ENCODE measurements at regions not wholly inside any gene's neighbourhood (a gene's known extent, or its start where the extent isn't known, plus 50 kb on each side); places are given as distances from the start of the nearest gene placed in this dataset.

GRCh38 chr21:27244776-27245175 is 277.9 kb upstream of the ADAMTS5 start:
- Mint-ChIP-seq H3K27ac (no peak overlapping the region), H3K27me3 (no peaks in the 10 kb centered on the region), H3K4me3 (no peak overlapping the region), H3K36me3 (ENCODE audit: low read depth) (no peaks in the 10 kb centered on the region), H3K4me1 (no peaks in the 10 kb centered on the region), H3K9me3 (peaks cover 6% of the 10 kb centered on the region)
- TF ChIP-seq, protein P1, sequence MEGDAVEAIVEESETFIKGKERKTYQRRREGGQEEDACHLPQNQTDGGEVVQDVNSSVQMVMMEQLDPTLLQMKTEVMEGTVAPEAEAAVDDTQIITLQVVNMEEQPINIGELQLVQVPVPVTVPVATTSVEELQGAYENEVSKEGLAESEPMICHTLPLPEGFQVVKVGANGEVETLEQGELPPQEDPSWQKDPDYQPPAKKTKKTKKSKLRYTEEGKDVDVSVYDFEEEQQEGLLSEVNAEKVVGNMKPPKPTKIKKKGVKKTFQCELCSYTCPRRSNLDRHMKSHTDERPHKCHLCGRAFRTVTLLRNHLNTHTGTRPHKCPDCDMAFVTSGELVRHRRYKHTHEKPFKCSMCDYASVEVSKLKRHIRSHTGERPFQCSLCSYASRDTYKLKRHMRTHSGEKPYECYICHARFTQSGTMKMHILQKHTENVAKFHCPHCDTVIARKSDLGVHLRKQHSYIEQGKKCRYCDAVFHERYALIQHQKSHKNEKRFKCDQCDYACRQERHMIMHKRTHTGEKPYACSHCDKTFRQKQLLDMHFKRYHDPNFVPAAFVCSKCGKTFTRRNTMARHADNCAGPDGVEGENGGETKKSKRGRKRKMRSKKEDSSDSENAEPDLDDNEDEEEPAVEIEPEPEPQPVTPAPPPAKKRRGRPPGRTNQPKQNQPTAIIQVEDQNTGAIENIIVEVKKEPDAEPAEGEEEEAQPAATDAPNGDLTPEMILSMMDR (IDR thresholded peaks at IDR 0.05): no peak
- intact Hi-C loops (cut with micrococcal nuclease): no loop called here
- CTCF ChIA-PET: no interaction called here
- ATAC-seq (ENCODE audit: low read depth) (no peak), DNase-seq (no peak)
- POLR2A ChIA-PET: no interaction called here

GRCh38 chr21:27244352-27244751 is 277.5 kb upstream of the ADAMTS5 start:
- DNase-seq (no peak), ATAC-seq (ENCODE audit: low read depth) (no peak)
- TF ChIP-seq, protein P1 (IDR thresholded peaks at IDR 0.05): no peak
- Mint-ChIP-seq H3K9me3 (peaks cover 6% of the 10 kb centered on the region), H3K36me3 (ENCODE audit: low read depth) (no peaks in the 10 kb centered on the region), H3K27ac (no peak overlapping the region), H3K27me3 (no peaks in the 10 kb centered on the region), H3K4me1 (no peaks in the 10 kb centered on the region), H3K4me3 (no peak overlapping the region)
- ChIA-PET CTCF (no interaction called here), POLR2A (no interaction called here)
- intact Hi-C loops (cut with micrococcal nuclease): no loop called here

- Mint-ChIP-seq H3K4me3 (no peak overlapping the region), H3K9me3 (peaks cover 6% of the 10 kb centered on the region), H3K36me3 (ENCODE audit: low read depth) (no peaks in the 10 kb centered on the region), H3K27ac (no peak overlapping the region), H3K4me1 (no peaks in the 10 kb centered on the region), H3K27me3 (no peaks in the 10 kb centered on the region)
- DNase-seq (no peak), ATAC-seq (ENCODE audit: low read depth) (no peak)
- TF ChIP-seq, protein P1 (IDR thresholded peaks at IDR 0.05): no peak
- ChIA-PET POLR2A (no interaction called here), CTCF (no interaction called here)
- intact Hi-C loops (cut with micrococcal nuclease): no loop called here
These were observed 274.0 kb upstream of the ADAMTS5 start for GRCh38 chr21:27240839-27241238.

DNA sequence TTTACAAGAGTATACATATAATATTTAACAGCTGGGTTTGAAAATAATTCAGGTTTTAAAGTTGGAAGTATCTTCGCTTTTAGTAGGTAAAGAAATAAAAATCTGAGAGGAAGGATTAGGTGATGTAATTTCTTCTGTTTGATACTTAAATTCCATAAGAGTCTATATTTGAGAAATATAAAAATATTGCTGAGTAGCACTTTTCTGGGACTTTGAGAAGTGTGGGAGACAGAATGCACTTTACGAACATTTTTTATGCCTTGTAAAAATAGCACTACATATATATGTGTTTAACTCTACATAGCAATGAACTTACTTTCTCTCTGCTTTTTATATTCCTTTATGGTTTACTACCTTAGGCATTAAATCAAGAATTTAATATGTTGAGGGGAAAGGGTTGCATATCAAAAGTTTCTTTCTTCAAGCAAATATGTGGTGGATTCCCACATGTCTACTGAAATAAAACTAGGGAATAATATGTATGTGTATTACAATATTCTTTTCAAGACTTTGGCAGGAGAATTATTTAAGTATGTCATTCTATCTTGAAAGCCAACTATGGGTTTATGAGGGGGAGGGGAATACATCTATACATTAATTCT is 266.7 kb upstream of the ADAMTS5 start:
- intact Hi-C loops (cut with micrococcal nuclease): no loop called here
- Mint-ChIP-seq H3K9me3 (no peaks in the 10 kb centered on the region), H3K4me1 (no peaks in the 10 kb centered on the region), H3K27me3 (no peaks in the 10 kb centered on the region), H3K4me3 (no peak overlapping the region), H3K27ac (no peak overlapping the region), H3K36me3 (ENCODE audit: low read depth) (no peaks in the 10 kb centered on the region)
- DNase-seq (no peak), ATAC-seq (ENCODE audit: low read depth) (no peak)
- TF ChIP-seq, protein P1 (IDR thresholded peaks at IDR 0.05): no peak
- CTCF ChIA-PET: no interaction called here
- POLR2A ChIA-PET: no interaction called here

- TF ChIP-seq, protein P1 (IDR thresholded peaks at IDR 0.05): no peak
These were observed 259.1 kb upstream of the ADAMTS5 start for GRCh38 chr21:27225940-27226339.

More at GRCh38 chr21:27225940-27226339, 259.1 kb upstream of the ADAMTS5 start:
- Mint-ChIP-seq H3K36me3 (ENCODE audit: low read depth) (no peaks in the 10 kb centered on the region), H3K4me1 (no peaks in the 10 kb centered on the region), H3K27me3 (no peaks in the 10 kb centered on the region), H3K9me3 (no peaks in the 10 kb centered on the region), H3K4me3 (no peak overlapping the region), H3K27ac (no peak overlapping the region)
- DNase-seq: no peak
- CTCF ChIA-PET: no interaction called here
- POLR2A ChIA-PET: no interaction called here
- no peak for ATAC-seq (ENCODE audit: low read depth)
- intact Hi-C loops (cut with micrococcal nuclease): no loop called here

All from activated B cell treated with CpG ODN at 0.5 μM for 24 hours (primary cell).